KMS-11 (cell line): ENCODE measurements at regions not wholly inside any gene's neighbourhood (a gene's known extent, or its start where the extent isn't known, plus 50 kb on each side); places are given as distances from the start of the nearest gene placed in this dataset.

Experiments used
- H2AFZ ChIP-seq: fragments of 200-600 bp; sonication (generic); 2 replicates; pipeline ENCODE4 v1.6.1; 2016; ENCODE audit warnings: antibody characterized with exemption, mixed run types, low read depth
- H3K27ac ChIP-seq: fragments of 200-600 bp; sonication (generic); 2 replicates; pipeline ENCODE4 v1.6.1; 2016; ENCODE audit warnings: mild to moderate bottlenecking, mixed run types
- H3K27me3 ChIP-seq: fragments of 200-600 bp; sonication (generic); 2 replicates; pipeline ENCODE4 v1.6.1; 2017; ENCODE audit warnings: mild to moderate bottlenecking, low read depth, mixed run types, moderate library complexity; ENCODE audit not compliant: insufficient read depth
- H3K36me3 ChIP-seq: fragments of 200-600 bp; sonication (generic); 2 replicates; pipeline ENCODE4 v1.6.1; 2017; ENCODE audit warnings: mild to moderate bottlenecking, mixed run types; ENCODE audit not compliant: insufficient read depth
- H3K4me1 ChIP-seq: fragments of 200-600 bp; sonication (generic); 2 replicates; pipeline ENCODE4 v1.6.1; 2016; ENCODE audit warnings: mild to moderate bottlenecking, low read depth, mixed run types; ENCODE audit not compliant: poor library complexity, severe bottlenecking
- H3K4me2 ChIP-seq: fragments of 200-600 bp; sonication (generic); 2 replicates; pipeline ENCODE4 v1.7.0; 2016; ENCODE audit warnings: mild to moderate bottlenecking, mixed run types
- H3K4me3 ChIP-seq: fragments of 200-600 bp; sonication (generic); IDR thresholded peaks from 2 replicates; pipeline ENCODE4 v1.6.1; 2017; ENCODE audit warnings: low read depth, low read length, mixed read lengths; ENCODE audit not compliant: insufficient read depth
- H3K79me2 ChIP-seq: fragments of 200-600 bp; sonication (generic); 2 replicates; pipeline ENCODE4 v1.6.1; 2016; ENCODE audit warnings: low read depth, mixed run types; ENCODE audit not compliant: insufficient read depth
- H3K9ac ChIP-seq: fragments of 200-600 bp; sonication (generic); 2 replicates; pipeline ENCODE4 v1.6.1; 2016; ENCODE audit warnings: mild to moderate bottlenecking, mixed run types
- H4K20me1 ChIP-seq: fragments of 200-600 bp; sonication (generic); 2 replicates; pipeline ENCODE4 v1.6.1; 2016; ENCODE audit warnings: mild to moderate bottlenecking, mixed run types; ENCODE audit not compliant: insufficient read depth
- TF ChIP-seq, protein P1 (sequence below): fragments of 200-600 bp; sonication (generic); conservative IDR thresholded peaks from 2 replicates; pipeline ENCODE4 v1.6.1; 2017; ENCODE audit warnings: low read depth, mild to moderate bottlenecking, antibody characterized with exemption, low read length, moderate library complexity, mixed read lengths

DNA sequence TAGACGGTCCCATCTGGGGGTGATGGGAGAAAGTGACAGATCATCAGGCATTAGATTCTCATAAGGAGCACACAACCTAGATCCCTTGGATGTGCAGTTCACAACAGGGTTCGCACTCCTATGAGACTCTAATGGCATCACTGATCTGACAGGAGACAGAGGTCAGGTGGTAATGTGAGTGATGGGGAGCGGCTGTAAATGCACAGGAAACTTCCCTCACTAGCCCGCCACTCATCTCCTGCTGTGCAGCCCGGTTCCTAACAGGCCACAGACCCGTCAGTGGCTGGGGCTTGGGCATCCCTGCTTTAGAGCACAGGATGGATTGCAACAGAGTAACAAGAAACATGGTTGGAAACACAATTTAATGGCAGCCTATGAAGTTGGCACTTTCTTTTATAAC, 172.6 kb upstream of the VCX3A start:
- H3K79me2 ChIP-seq, result no peaks in the 10 kb centered on the region
- no peak overlapping the region for H3K27ac ChIP-seq

DNA sequence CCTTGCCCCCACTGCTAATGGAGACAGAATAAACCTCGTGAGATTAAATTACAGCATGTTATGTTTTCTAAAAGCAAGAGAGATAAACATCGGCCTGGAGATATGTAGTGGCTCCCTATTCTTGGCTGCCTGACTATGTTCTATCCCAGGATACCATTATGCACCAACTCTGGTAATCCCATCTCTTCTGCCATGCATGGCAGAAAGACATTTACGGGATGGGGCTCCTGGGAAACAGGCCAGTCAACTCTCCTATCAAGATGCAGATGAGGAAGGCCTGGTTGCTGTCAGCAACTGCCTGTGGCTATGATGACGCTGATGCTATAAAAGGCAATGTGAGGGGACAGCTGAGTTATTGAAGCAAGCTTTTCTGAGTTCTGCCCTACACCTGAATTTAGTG, 166.2 kb upstream of the VCX3A start:
- Histone ChIP-seq H4K20me1 (no peaks in the 10 kb centered on the region), H3K27me3 (no peaks in the 10 kb centered on the region), H3K4me3 (no peak overlapping the region), H3K36me3 (no peaks in the 10 kb centered on the region), H3K27ac (no peak overlapping the region), H2AFZ (no peak overlapping the region), H3K9ac (no peak overlapping the region), H3K4me2 (no peak overlapping the region), H3K4me1 (no peaks in the 10 kb centered on the region), H3K79me2 (no peaks in the 10 kb centered on the region)
- TF ChIP-seq, protein P1, sequence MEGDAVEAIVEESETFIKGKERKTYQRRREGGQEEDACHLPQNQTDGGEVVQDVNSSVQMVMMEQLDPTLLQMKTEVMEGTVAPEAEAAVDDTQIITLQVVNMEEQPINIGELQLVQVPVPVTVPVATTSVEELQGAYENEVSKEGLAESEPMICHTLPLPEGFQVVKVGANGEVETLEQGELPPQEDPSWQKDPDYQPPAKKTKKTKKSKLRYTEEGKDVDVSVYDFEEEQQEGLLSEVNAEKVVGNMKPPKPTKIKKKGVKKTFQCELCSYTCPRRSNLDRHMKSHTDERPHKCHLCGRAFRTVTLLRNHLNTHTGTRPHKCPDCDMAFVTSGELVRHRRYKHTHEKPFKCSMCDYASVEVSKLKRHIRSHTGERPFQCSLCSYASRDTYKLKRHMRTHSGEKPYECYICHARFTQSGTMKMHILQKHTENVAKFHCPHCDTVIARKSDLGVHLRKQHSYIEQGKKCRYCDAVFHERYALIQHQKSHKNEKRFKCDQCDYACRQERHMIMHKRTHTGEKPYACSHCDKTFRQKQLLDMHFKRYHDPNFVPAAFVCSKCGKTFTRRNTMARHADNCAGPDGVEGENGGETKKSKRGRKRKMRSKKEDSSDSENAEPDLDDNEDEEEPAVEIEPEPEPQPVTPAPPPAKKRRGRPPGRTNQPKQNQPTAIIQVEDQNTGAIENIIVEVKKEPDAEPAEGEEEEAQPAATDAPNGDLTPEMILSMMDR, result no peak

More for the DNA sequence above, 172.6 kb upstream of the VCX3A start:
- Histone ChIP-seq H3K4me3 (no peak overlapping the region), H4K20me1 (no peaks in the 10 kb centered on the region), H3K4me2 (no peak overlapping the region), H3K36me3 (no peaks in the 10 kb centered on the region), H3K4me1 (no peaks in the 10 kb centered on the region), H3K9ac (no peak overlapping the region), H3K27me3 (no peaks in the 10 kb centered on the region), H2AFZ (no peak overlapping the region)
- TF ChIP-seq, protein P1, result no peak

DNA sequence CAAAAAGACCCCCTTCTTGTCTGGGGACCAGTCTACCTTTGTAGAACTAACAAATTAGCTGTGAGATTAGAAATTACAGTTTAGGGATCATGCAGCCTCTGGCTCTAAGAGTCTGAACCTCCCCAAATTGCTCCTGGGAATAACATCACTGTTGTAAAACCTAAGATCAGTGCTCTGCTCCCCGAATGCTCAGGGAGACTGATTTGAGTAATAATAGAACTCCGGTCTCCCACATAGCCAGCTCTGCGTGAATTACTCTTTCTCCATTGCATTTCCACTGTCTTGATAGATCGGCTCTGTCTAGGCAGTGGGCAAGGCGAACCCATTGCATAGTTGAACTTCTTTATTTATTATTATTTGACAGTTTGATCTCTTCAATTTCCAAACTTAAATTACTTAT, 160.8 kb upstream of the VCX3A start:
- no peak overlapping the region for H3K4me2 ChIP-seq
- no peaks in the 10 kb centered on the region for H4K20me1 ChIP-seq
- no peak overlapping the region for H2AFZ ChIP-seq
- no peak overlapping the region for H3K9ac ChIP-seq
- H3K79me2 ChIP-seq, result no peaks in the 10 kb centered on the region
- no peak overlapping the region for H3K4me3 ChIP-seq
- no peak overlapping the region for H3K27ac ChIP-seq
- H3K27me3 ChIP-seq, result no peaks in the 10 kb centered on the region
- no peaks in the 10 kb centered on the region for H3K4me1 ChIP-seq
- TF ChIP-seq, protein P1, result no peak
- no peaks in the 10 kb centered on the region for H3K36me3 ChIP-seq

DNA sequence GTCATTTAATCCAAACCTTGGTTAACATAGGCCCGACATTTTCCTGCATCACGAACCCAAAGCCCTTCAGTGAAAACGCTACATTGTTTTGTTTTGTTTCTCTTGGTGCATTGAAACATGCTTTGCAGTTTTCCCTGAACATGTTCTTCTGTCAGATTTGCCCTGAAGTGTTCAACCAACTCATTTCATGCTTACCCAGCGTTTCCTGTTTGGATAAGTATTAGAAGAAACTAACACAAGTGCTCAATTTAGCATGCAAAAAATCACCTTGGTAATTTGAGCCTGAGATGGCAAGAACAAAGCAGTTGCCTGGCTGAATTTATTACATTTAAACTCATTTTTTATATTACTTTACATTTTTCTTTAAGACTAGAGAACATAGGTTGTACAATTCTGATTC, 160.1 kb upstream of the VCX3A start:
- Histone ChIP-seq H3K4me2 (no peak overlapping the region), H3K4me1 (no peaks in the 10 kb centered on the region), H3K27ac (no peak overlapping the region), H3K9ac (no peak overlapping the region), H3K79me2 (no peaks in the 10 kb centered on the region), H2AFZ (no peak overlapping the region), H3K36me3 (no peaks in the 10 kb centered on the region), H4K20me1 (no peaks in the 10 kb centered on the region), H3K27me3 (no peaks in the 10 kb centered on the region), H3K4me3 (no peak overlapping the region)
- TF ChIP-seq, protein P1, result no peak
